ENCODE measurements at regions not wholly inside any gene's neighbourhood (a gene's known extent, or its start where the extent isn't known, plus 50 kb on each side); places are given as distances from the start of the nearest gene placed in this dataset.

GRCh38 chr7:1368682-1369571 lies 90.3 kb downstream of the MICALL2 start:
- TF ChIP-seq POLR2A (IDR thresholded peaks at IDR 0.05) (no peak), CTCF (IDR thresholded peaks at IDR 0.05) (no peak), POLR2AphosphoS5 (IDR thresholded peaks at IDR 0.05) (no peak)

Measured in gastroesophageal sphincter (tissue), 3 donors.